HG03039 (cell line): ENCODE measurements at regions not wholly inside any gene's neighbourhood (a gene's known extent, or its start where the extent isn't known, plus 50 kb on each side); places are given as distances from the start of the nearest gene placed in this dataset.

Source experiments
- ATAC-seq: cut with Tn5 transposase; IDR thresholded peaks from one replicate; pipeline ENCODE4 v1.9.1; 2021; ENCODE audit warnings: mild to moderate bottlenecking, moderate library complexity; ENCODE audit not compliant: unreplicated experiment

GRCh38 chr16:17617021-17617552 is 146.3 kb upstream of the XYLT1 start:
- ATAC-seq, result no peak

GRCh38 chr16:17612336-17612735 is 141.6 kb upstream of the XYLT1 start:
- ATAC-seq, result no peak

- no peak for ATAC-seq
These were observed 136.8 kb upstream of the XYLT1 start for GRCh38 chr16:17607609-17608008.

DNA sequence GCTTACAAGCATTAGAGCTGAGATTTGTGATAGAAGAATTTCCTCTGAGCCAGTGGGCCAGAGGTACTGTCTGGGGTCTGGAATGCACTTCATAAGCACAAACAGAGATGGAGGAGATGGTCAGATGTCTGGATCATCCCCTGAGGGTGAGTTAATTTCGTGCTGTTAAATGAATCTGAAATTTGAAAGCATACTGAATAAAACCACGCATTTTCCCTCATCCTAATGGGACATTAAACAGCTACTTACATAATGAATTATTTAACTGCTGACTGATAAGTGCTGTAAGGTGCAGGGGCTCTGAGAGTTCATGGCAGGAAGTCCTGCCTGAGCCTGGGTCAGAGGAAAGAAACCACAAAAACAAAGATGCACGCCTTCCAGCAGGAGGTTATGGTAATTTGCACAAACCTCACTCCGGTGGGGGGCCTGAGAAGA is 136.3 kb upstream of the XYLT1 start:
- ATAC-seq, result no peak

DNA sequence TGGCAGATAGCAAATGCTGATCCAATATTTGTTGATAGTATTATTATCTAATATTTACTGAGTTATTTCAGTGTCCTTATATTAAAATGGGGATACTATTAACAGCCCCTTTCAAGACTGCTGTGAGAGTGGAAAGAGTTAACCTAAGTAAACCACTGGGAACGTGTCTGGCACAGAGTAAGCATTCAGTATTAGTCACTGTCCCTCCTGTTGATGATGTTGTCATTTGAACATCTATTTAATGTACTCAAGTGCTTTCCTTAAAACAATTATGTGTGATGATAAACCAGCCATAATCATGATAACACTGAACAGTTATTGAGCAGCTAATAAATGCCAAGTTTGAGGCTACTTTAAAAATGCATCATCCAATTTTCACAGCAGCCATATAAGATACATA is 135.7 kb upstream of the XYLT1 start:
- no peak for ATAC-seq

DNA sequence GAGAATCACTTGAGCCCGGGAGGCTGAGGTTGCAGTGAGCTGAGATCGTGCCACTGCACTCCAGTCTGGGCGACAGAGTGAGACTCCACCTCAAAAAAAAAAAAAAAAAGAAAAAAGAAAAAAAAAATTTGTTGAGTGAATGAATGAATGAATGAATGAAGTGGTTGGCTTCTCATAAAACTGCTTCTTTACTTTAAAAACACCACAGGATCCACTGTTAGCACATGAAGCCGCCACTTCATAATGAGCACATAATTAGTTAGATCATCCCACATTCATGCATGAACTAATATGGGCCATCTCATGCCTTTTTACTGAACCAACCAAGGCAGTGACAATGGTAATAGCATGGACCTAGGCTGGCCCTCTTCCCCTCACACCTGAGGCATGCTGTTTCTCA is 135.0 kb upstream of the XYLT1 start:
- no peak for ATAC-seq

- ATAC-seq, result no peak
These were observed 132.9 kb upstream of the XYLT1 start for GRCh38 chr16:17603626-17604025.

DNA sequence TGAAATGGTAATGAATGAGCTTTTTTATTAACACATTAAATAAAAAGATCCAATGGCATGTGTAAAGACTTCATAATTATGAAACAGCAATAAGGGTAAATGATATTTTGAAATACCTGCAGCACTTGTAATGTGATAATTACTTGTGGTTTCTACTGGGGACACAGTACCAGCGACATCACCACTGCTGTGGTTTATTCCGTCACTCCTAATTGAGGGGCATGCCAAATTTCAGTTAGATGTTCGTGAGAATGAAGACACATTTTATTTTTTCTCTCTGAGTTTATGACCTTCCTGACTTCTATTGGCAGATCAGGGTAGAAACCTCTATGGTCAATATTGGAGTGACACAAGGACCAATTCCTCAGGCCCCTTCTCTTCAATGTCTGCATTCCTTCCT is 131.9 kb upstream of the XYLT1 start:
- no peak for ATAC-seq

DNA sequence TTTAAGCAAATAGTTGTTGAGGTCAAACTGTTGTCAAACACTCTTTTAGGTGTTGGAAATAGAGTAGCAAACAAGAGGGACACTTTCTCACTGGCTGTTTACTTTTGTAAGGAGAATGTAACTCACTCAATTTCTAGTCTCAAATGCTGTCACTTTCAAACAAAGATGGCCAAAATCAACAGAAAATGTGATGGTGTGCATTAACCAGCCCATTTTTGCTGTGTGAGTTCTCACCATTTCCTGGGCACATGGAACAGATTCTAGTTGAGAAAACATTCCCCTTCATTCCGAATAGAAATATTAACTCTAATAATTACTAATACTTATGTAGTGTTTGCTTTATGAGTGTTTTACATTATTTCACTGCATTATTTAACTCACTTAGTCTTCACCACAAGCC is 128.2 kb upstream of the XYLT1 start:
- no peak for ATAC-seq

DNA sequence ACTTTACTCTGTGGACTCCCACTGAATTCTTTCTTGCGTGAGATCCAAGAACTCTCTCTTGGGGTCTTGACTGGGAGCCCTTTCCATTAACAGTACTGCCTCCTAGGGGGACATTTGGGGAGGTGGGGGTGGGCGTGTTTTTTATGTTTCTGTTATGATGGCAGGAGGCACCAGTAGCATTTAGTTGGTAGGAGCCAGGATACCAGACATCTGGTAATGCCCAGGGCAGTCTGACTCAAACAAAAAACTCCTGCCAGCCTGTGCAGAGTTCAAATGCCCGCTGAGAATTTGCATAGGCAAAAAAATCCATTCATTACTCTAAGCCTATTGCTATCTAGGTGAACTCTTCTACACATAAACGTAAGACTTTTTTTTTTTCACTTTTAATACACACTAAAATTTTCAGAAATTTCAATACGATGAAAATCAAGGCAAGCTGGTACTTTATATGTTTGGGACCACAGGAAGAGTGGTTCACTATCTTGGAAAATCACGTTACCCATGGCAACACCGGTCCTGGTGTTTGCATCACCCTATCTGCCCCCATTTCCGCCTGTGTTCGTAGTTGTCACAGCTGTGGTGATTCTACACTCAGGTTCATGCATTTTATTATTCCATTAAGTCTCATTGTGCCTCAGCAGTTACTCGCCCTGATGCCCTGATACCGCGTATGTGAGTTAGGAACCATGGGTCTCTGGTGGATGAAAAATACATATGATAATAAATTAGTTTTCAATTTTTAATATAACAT is 121.1 kb upstream of the XYLT1 start:
- no peak for ATAC-seq

DNA sequence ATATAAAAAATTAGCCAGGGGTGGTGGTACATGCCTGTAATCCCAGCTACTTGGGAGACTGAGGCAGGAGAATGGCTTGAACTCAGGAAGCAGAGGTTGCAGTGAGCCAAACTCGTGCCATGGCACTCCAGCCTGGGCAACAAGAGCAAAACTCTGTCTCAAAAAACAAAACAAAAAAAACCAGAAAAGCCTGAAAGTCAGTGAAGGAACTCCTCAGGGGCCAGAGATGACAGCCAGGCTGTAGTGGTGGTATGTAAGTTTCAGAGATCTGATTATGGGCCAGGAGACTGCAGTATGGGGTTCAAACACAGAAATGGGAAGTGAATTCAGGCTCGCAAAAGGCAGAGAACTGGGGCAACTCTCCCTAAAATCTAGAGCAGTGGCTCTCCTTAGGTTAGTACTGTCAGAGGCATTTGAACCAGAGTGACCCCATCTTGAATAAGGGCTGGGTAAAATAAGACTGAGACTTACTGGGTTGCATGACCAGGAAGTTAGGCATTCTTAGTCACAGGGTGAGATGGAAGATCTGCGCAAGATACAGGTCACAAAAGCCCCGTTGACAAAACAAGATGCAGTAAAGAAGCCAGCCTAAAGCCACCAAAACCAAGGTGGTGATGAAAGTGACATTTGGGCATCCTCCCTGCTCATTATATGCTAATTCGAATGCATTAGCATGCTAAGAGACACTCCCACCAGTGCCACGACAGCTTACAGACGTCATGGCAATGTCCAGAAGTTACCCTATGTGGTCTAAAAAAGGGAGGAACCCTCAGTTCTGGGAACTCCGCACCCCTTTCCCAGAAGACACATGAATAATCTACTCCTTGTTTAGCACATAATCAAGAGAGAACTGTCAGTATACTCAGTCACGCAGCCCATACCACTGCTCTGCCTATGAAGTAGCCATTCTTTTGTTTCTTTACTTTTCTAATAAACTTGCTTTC is 120.2 kb upstream of the XYLT1 start:
- ATAC-seq, result no peak

DNA sequence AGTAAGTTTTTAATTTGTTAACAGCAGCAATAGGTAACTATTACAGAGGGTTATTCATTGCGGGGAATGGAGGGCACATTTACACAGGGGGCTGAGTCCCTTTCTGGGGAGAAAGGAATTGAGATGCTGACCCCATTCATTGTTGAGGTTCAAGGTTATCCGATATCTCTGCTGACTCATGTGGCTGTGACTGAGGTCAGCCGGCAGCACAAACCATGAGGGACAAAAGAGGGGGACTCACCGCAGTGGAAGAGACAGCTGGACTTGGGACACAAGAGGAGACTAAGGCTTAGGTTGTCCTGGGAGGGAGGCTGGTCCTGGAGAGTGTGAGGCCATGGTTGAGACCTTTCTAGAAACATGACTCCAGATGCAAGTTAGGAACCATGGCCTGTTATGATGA is 119.1 kb upstream of the XYLT1 start:
- no peak for ATAC-seq

- ATAC-seq, result no peak
These were observed 114.8 kb upstream of the XYLT1 start for GRCh38 chr16:17585449-17586074.

DNA sequence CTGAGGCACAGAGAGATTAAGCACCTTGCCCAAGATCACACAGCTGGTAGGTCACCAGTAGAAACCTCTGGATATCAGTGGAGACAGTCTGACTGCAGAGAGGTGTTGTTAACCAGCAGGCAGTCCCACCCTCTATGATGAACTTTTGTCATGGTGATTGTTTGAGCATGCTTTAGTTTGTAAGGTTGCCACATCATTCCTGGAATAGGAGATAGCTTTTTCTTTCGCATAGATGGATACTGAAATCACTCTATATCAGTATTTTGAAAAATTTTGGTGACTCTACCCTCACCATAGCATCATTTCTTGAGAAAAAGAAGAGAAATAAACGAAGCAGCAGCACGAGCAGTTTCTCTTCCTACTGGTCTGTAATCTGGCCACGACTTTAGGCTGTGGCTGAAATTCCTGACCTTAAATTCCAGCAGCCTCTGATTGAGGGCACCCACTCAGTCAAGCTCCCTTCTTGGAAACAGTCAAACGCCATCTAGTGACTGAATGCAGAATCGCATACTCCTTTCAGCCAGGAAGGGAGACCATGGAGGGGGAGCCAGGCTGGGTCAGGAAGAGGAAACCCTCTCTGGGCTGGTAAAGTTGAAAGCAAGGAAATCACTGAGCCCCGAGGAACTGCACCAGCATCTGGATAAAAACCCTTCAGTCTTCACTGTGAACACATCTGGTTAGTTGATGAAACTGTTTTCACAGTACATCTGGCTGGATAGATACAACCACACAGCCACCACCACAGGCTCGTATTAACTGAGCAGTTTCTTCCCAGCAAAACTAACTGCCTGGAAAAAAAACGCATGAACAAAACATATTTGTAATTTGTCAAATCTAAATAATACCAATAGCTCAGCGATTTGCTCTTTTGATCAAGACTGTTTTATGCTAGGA is 108.5 kb upstream of the XYLT1 start:
- no peak for ATAC-seq

DNA sequence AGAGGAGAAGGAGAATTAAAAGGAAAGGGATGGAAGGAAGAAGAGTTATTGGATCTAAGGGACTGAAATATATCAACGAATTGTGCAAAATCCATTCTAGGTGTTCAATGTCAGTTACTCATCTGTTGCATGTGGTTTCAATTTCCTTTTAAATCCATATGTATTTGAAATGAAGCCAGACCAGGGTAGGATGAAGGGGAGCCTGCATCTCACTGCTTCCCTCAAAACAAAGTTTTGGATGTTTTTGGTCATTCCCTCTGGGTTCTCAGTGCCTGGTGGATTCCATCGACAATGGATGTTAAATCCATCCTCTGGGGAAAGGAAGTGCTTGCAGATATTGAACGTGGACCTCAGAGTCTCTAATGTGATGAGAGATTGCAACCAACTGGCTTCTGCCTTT is 103.5 kb upstream of the XYLT1 start:
- no peak for ATAC-seq

DNA sequence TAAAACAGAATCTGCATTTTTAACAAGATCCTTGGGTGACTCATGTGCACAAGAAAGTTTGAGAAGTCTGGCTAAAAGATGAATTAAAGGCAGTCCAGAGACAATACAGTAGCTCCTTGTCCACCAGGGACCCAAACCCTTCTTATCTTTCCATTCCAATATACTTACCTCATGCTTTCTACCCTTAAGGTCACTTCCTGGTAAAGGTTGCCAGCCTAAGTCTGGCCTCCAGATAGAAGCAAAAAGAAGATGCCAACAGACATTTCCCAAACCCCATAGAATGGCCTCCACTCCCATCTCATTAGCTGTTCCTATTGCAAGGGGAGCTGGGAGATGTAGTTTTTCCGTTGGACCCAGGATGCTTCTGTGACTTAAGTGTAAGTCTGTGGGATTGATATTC is 101.4 kb upstream of the XYLT1 start:
- no peak for ATAC-seq

GRCh38 chr16:17571499-17572093 is 100.8 kb upstream of the XYLT1 start:
- no peak for ATAC-seq

- ATAC-seq, result no peak
These were observed 97.5 kb upstream of the XYLT1 start for GRCh38 chr16:17568239-17568638.

GRCh38 chr16:17567455-17567854 is 96.7 kb upstream of the XYLT1 start:
- ATAC-seq, result no peak
